Naive thymus-derived CD4-positive, alpha-beta T cell (primary cell): ENCODE measurements at regions not wholly inside any gene's neighbourhood (a gene's known extent, or its start where the extent isn't known, plus 50 kb on each side); places are given as distances from the start of the nearest gene placed in this dataset.

Experiments
- ATAC-seq: fragments of 150-1000 bp; cut with Tn5 transposase; 2 replicates; pipeline ENCODE4 v1.10.0; 2021; ENCODE audit warnings: mild to moderate bottlenecking, moderate library complexity
- CTCF ChIA-PET: fragments of 350-600 bp; sonication (Branson Sonifier 250); formaldehyde crosslinking; loops from one replicate; lab custom pipeline; 2021; ENCODE audit warnings: antibody characterized with exemption; lab: Charles Lee
- POLR2A ChIA-PET: fragments of 350-600 bp; sonication (Branson Sonifier 250); formaldehyde crosslinking; loops from one replicate; lab custom pipeline; 2021; ENCODE audit warnings: antibody characterized with exemption, inconsistent platforms; lab: Charles Lee
- DNase-seq, 9 donors: peaks; one replicate each; pipeline versions ENCODE4 v3.0.0 to v3.0.0-alpha.2; 2020 to 2022; ENCODE audit warnings: mixed read lengths in 1 of 9
- H3K27ac ChIP-seq: one replicate; pipeline ENCODE4 v1.7.0; 2013; ENCODE audit warnings: mild to moderate bottlenecking, low read depth, low read length, moderate library complexity
- H3K27me3 ChIP-seq, 2 donors: one replicate each; pipeline ENCODE4 v1.7.0; 2013; ENCODE audit warnings: low read length in 2 of 2, mild to moderate bottlenecking in 2 of 2, moderate library complexity in 2 of 2; ENCODE audit not compliant: control insufficient read depth in 2 of 2, insufficient read depth in 2 of 2
- H3K36me3 ChIP-seq, 3 experiments: 1 replicate in 2 of 3; 2 replicates in 1 of 3; pipeline ENCODE4 v1.7.0; 2013; ENCODE audit warnings: low read length in 3 of 3, mild to moderate bottlenecking in 3 of 3, moderate library complexity in 1 of 3; ENCODE audit not compliant: insufficient read depth in 3 of 3, control insufficient read depth in 2 of 3
- H3K4me1 ChIP-seq, 2 donors: one replicate each; pipeline ENCODE4 v1.7.0; 2013; ENCODE audit warnings: low read length in 2 of 2, mild to moderate bottlenecking in 2 of 2, moderate library complexity in 1 of 2; ENCODE audit not compliant: control insufficient read depth in 2 of 2, insufficient read depth in 2 of 2
- H3K4me3 ChIP-seq: 2 replicates; pipeline ENCODE4 v1.7.0; 2013; ENCODE audit warnings: mild to moderate bottlenecking, low read length
- H3K9me3 ChIP-seq, 3 experiments: 1 replicate in 2 of 3; 2 replicates in 1 of 3; pipeline ENCODE4 v1.7.0; 2013; ENCODE audit warnings: low read length in 3 of 3; ENCODE audit not compliant: control insufficient read depth in 2 of 3
- H3K27ac Mint-ChIP-seq, 9 donors: one replicate each; pipeline ENCODE4 v1.8.0; 2020 to 2022; ENCODE audit warnings: mixed read lengths in 9 of 9, mild to moderate bottlenecking in 8 of 9, moderate library complexity in 5 of 9, inconsistent platforms in 2 of 9
- H3K27me3 Mint-ChIP-seq, 5 donors: one replicate each; pipeline ENCODE4 v1.8.0; 2021 to 2022; ENCODE audit warnings: mixed read lengths in 5 of 5, mild to moderate bottlenecking in 1 of 5
- H3K36me3 Mint-ChIP-seq, 5 donors: one replicate each; pipeline ENCODE4 v1.8.0; 2020 to 2022; ENCODE audit warnings: mixed read lengths in 5 of 5, mild to moderate bottlenecking in 3 of 5, inconsistent platforms in 1 of 5
- H3K4me1 Mint-ChIP-seq, 7 donors: one replicate each; pipeline ENCODE4 v1.8.0; 2020 to 2022; ENCODE audit warnings: mixed read lengths in 7 of 7, mild to moderate bottlenecking in 3 of 7, inconsistent platforms in 1 of 7
- H3K4me3 Mint-ChIP-seq, 10 donors: one replicate each; pipeline ENCODE4 v1.8.0; 2020 to 2022; ENCODE audit warnings: mild to moderate bottlenecking in 10 of 10, mixed read lengths in 10 of 10, moderate library complexity in 6 of 10, inconsistent platforms in 2 of 10
- H3K9me3 Mint-ChIP-seq, 11 donors: one replicate each; pipeline ENCODE4 v1.8.0; 2020 to 2022; ENCODE audit warnings: mixed read lengths in 11 of 11, mild to moderate bottlenecking in 4 of 11, inconsistent platforms in 1 of 11, moderate library complexity in 1 of 11
- intact Hi-C, 2 donors: fragments of 100-400 bp; cut with micrococcal nuclease; formaldehyde crosslinking; loops; one replicate each; pipeline ENCODE4 v1.15.1; 2023

- Histone ChIP-seq H3K4me1 (no peaks in the 10 kb centered on the region), H3K9me3 (no peaks in the 10 kb centered on the region), H3K27ac (no peak overlapping the region), H3K36me3 (no peaks in the 10 kb centered on the region), H3K27me3 (no peaks in the 10 kb centered on the region), H3K4me3 (no peak overlapping the region)
- DNase-seq (no peak), ATAC-seq (no peak)
- CTCF ChIA-PET: no interaction called here
- Mint-ChIP-seq H3K27me3 (no peaks in the 10 kb centered on the region), H3K4me3 (no peak overlapping the region), H3K4me1 (no peaks in the 10 kb centered on the region), H3K36me3 (peaks cover 2 to 21% (median 6%) of the 10 kb centered on the region in 5 donors), H3K9me3 (peaks cover 0 to 6% (median 0%) of the 10 kb centered on the region in 11 donors), H3K27ac (no peak overlapping the region)
- intact Hi-C loops: no loop called here
- POLR2A ChIA-PET: no interaction called here
Observed at GRCh38 chr2:217462121-217462520, 540.7 kb downstream of the TNS1 start.

- intact Hi-C loops: no loop called here
- Mint-ChIP-seq H3K36me3 (peaks cover 0 to 16% (median 3%) of the 10 kb centered on the region in 5 donors), H3K27ac (no peak overlapping the region), H3K27me3 (no peaks in the 10 kb centered on the region), H3K9me3 (peaks cover 0 to 6% (median 0%) of the 10 kb centered on the region in 11 donors), H3K4me1 (no peaks in the 10 kb centered on the region), H3K4me3 (no peak overlapping the region)
- H3K9me3 ChIP-seq: no peaks in the 10 kb centered on the region
- H3K27ac ChIP-seq: no peak overlapping the region
- DNase-seq (no peak), ATAC-seq (no peak)
- no peak overlapping the region for H3K4me3 ChIP-seq
- H3K4me1 ChIP-seq: no peaks in the 10 kb centered on the region
- no peaks in the 10 kb centered on the region for H3K36me3 ChIP-seq
- CTCF ChIA-PET: no interaction called here
- H3K27me3 ChIP-seq: no peaks in the 10 kb centered on the region
- POLR2A ChIA-PET: no interaction called here
Observed at GRCh38 chr2:217461674-217462073, 541.1 kb downstream of the TNS1 start.

GRCh38 chr2:217459680-217460405, 543.0 kb downstream of the TNS1 start:
- Mint-ChIP-seq H3K36me3 (peaks cover 0 to 12% (median 3%) of the 10 kb centered on the region in 5 donors), H3K4me1 (no peaks in the 10 kb centered on the region), H3K4me3 (no peak overlapping the region), H3K9me3 (peaks cover 0 to 6% (median 0%) of the 10 kb centered on the region in 11 donors), H3K27me3 (no peaks in the 10 kb centered on the region), H3K27ac (no peak overlapping the region)
- DNase-seq: no peak
- intact Hi-C loops: no loop called here
- Histone ChIP-seq H3K4me1 (no peaks in the 10 kb centered on the region), H3K4me3 (no peak overlapping the region), H3K36me3 (no peaks in the 10 kb centered on the region), H3K27me3 (no peaks in the 10 kb centered on the region), H3K9me3 (no peaks in the 10 kb centered on the region), H3K27ac (no peak overlapping the region)
- no peak for ATAC-seq
- ChIA-PET POLR2A (no interaction called here), CTCF (no interaction called here)

GRCh38 chr2:217459016-217459415, 543.8 kb downstream of the TNS1 start:
- no peak overlapping the region for H3K4me3 ChIP-seq
- Mint-ChIP-seq H3K4me3 (no peak overlapping the region), H3K27me3 (peaks cover 0 to 4% (median 0%) of the 10 kb centered on the region in 5 donors), H3K4me1 (no peaks in the 10 kb centered on the region), H3K9me3 (peaks cover 0 to 9% (median 0%) of the 10 kb centered on the region in 11 donors), H3K36me3 (peaks cover 0 to 12% (median 3%) of the 10 kb centered on the region in 5 donors), H3K27ac (no peak overlapping the region)
- no peak overlapping the region for H3K27ac ChIP-seq
- no peaks in the 10 kb centered on the region for H3K4me1 ChIP-seq
- no peaks in the 10 kb centered on the region for H3K27me3 ChIP-seq
- POLR2A ChIA-PET: no interaction called here
- no peak for DNase-seq
- H3K36me3 ChIP-seq: no peaks in the 10 kb centered on the region
- no peak for ATAC-seq
- intact Hi-C loops: no loop called here
- no peaks in the 10 kb centered on the region for H3K9me3 ChIP-seq
- CTCF ChIA-PET: no interaction called here

GRCh38 chr2:217456016-217456415, 546.8 kb downstream of the TNS1 start:
- no peak overlapping the region for H3K27ac ChIP-seq
- H3K4me3 ChIP-seq: no peak overlapping the region
- DNase-seq: no peak
- ChIA-PET CTCF (no interaction called here), POLR2A (no interaction called here)
- no peaks in the 10 kb centered on the region for H3K4me1 Mint-ChIP-seq
- H3K27me3 ChIP-seq: no peaks in the 10 kb centered on the region
- H3K9me3 Mint-ChIP-seq: peaks cover 0 to 11% (median 0%) of the 10 kb centered on the region in 11 donors
- intact Hi-C loops: no loop called here
- no peak for ATAC-seq
- H3K27me3 Mint-ChIP-seq: peaks cover 0 to 5% (median 0%) of the 10 kb centered on the region in 5 donors
- no peaks in the 10 kb centered on the region for H3K9me3 ChIP-seq
- H3K36me3 ChIP-seq: no peaks in the 10 kb centered on the region
- H3K27ac Mint-ChIP-seq: no peak overlapping the region
- H3K36me3 Mint-ChIP-seq: peaks cover 0 to 14% (median 3%) of the 10 kb centered on the region in 5 donors
- H3K4me1 ChIP-seq: no peaks in the 10 kb centered on the region
- H3K4me3 Mint-ChIP-seq: no peak overlapping the region

- peaks cover 0 to 13% (median 7%) of the 10 kb centered on the region in 5 donors for H3K36me3 Mint-ChIP-seq
- ChIA-PET POLR2A (no interaction called here), CTCF (no interaction called here)
- H3K9me3 Mint-ChIP-seq: peaks cover 0 to 11% (median 0%) of the 10 kb centered on the region in 11 donors
- H3K27ac ChIP-seq: no peak overlapping the region
- no peak for ATAC-seq
- no peak overlapping the region for H3K27ac Mint-ChIP-seq
- H3K4me1 ChIP-seq: no peaks in the 10 kb centered on the region
- no peak for DNase-seq
- peaks cover 0 to 5% (median 0%) of the 10 kb centered on the region in 5 donors for H3K27me3 Mint-ChIP-seq
- no peaks in the 10 kb centered on the region for H3K36me3 ChIP-seq
- no peak overlapping the region for H3K4me3 ChIP-seq
- no peaks in the 10 kb centered on the region for H3K9me3 ChIP-seq
- H3K4me1 Mint-ChIP-seq: peaks cover 0 to 4% (median 0%) of the 10 kb centered on the region in 7 donors
- no peaks in the 10 kb centered on the region for H3K27me3 ChIP-seq
- intact Hi-C loops: no loop called here
- no peak overlapping the region for H3K4me3 Mint-ChIP-seq
Observed at GRCh38 chr2:217452928-217453327, 549.9 kb downstream of the TNS1 start.

- ATAC-seq: no peak
- CTCF ChIA-PET: no interaction called here
- POLR2A ChIA-PET: no interaction called here
- Histone ChIP-seq H3K4me1 (no peaks in the 10 kb centered on the region), H3K36me3 (no peaks in the 10 kb centered on the region), H3K27ac (no peak overlapping the region), H3K9me3 (no peaks in the 10 kb centered on the region), H3K4me3 (no peak overlapping the region), H3K27me3 (no peaks in the 10 kb centered on the region)
- Mint-ChIP-seq H3K27me3 (peaks cover 0 to 5% (median 0%) of the 10 kb centered on the region in 5 donors), H3K27ac (no peak overlapping the region), H3K9me3 (peaks cover 0 to 5% (median 0%) of the 10 kb centered on the region in 11 donors), H3K4me1 (peaks cover 0 to 4% (median 0%) of the 10 kb centered on the region in 7 donors), H3K4me3 (no peak overlapping the region), H3K36me3 (peaks cover 0 to 14% (median 0%) of the 10 kb centered on the region in 5 donors)
- intact Hi-C loops: no loop called here
- no peak for DNase-seq
Observed at GRCh38 chr2:217451666-217452065, 551.1 kb downstream of the TNS1 start.
